Parathyroid adenoma (tissue), 2 donors: ENCODE measurements at regions not wholly inside any gene's neighbourhood (a gene's known extent, or its start where the extent isn't known, plus 50 kb on each side); places are given as distances from the start of the nearest gene placed in this dataset.

ENCODE experiments used
- H2AFZ ChIP-seq: fragments of 300-600 bp; sonication (generic); one replicate; pipeline ENCODE4 v1.7.0; 2017; ENCODE audit warnings: antibody characterized with exemption, mild to moderate bottlenecking
- H3K27ac ChIP-seq: fragments of 300-600 bp; sonication (generic); one replicate; pipeline ENCODE4 v1.7.0; 2017
- H3K27me3 ChIP-seq: fragments of 300-600 bp; sonication (generic); one replicate; pipeline ENCODE4 v1.7.0; 2017; ENCODE audit warnings: low read length; ENCODE audit not compliant: control insufficient read depth, insufficient read depth
- H3K36me3 ChIP-seq: fragments of 300-600 bp; sonication (generic); one replicate; pipeline ENCODE4 v1.7.0; 2017; ENCODE audit warnings: low read length; ENCODE audit not compliant: control insufficient read depth, insufficient read depth
- H3K4me1 ChIP-seq: fragments of 300-600 bp; sonication (generic); one replicate; pipeline ENCODE4 v1.7.0; 2017; ENCODE audit warnings: control low read depth
- H3K4me2 ChIP-seq: fragments of 300-600 bp; sonication (generic); one replicate; pipeline ENCODE4 v1.7.0; 2017; ENCODE audit warnings: low read length
- H3K4me3 ChIP-seq: fragments of 300-600 bp; sonication (generic); one replicate; pipeline ENCODE4 v1.7.0; 2017; ENCODE audit warnings: low read depth, low read length
- H3K79me2 ChIP-seq: fragments of 300-600 bp; sonication (generic); one replicate; pipeline ENCODE4 v1.7.0; 2017; ENCODE audit warnings: control low read depth
- H3K9ac ChIP-seq: fragments of 300-600 bp; sonication (generic); one replicate; pipeline ENCODE4 v1.7.0; 2017; ENCODE audit warnings: mild to moderate bottlenecking
- H3K9me3 ChIP-seq: fragments of 300-600 bp; sonication (generic); one replicate; pipeline ENCODE4 v1.7.0; 2017; ENCODE audit warnings: low read length; ENCODE audit not compliant: control insufficient read depth
- CTCF ChIP-seq: fragments of 300-600 bp; sonication (generic); IDR thresholded peaks from one replicate; pipeline ENCODE4 v1.7.0; 2017; ENCODE audit warnings: antibody characterized with exemption, mild to moderate bottlenecking
- donor health status: primary hyperparathyroidism.

GRCh38 chr6:6880745-6881437 lies 226.9 kb upstream of the RREB1 start:
- H3K36me3 ChIP-seq, result no peaks in the 10 kb centered on the region
- no peaks in the 10 kb centered on the region for H3K9me3 ChIP-seq
- H3K4me2 ChIP-seq, result no peak overlapping the region
- no peak overlapping the region for H3K9ac ChIP-seq
- no peaks in the 10 kb centered on the region for H3K79me2 ChIP-seq
- H3K4me3 ChIP-seq, result no peak overlapping the region
- H3K4me1 ChIP-seq, result no peaks in the 10 kb centered on the region
- no peak overlapping the region for H3K27ac ChIP-seq
- H3K27me3 ChIP-seq, result no peaks in the 10 kb centered on the region
- no peak overlapping the region for H2AFZ ChIP-seq
- no peak for TF ChIP-seq CTCF

DNA sequence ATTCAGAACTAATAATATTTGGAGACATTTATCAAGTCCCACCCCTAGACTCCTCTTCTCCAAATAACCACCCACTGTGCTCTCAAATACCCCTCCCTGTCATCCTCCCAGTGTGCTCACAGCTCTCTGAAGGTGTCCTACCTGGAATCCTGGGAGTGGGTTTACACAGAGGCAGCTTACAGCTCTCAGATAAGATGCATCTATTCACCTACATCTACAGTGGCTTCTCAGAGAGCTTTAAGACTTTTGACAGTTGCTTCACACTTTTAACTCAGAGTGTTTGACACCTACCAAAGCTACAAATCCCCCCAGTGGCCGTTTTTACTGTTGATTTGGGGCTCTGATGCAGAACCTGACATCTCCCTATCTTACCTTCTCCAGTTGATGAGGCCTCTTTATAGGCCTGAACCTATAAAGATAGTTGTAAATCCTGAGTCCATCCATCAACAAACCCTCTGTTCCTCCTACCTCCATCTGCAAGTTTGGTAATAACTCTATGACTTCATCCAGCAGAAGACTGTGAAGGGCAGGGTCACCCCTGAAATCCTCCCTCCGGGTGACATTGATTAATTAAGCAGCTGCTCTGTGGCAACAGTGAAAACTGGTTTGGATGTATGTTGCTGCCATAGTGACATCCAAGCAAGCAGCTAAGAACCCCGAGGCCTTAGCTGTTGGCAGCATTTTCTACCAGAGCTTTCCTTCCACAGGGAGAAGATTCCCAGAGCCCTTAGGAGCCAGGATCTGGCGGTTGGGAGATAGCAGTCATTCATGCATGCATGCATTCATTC lies 226.1 kb upstream of the RREB1 start:
- no peak overlapping the region for H3K4me3 ChIP-seq
- no peak overlapping the region for H3K27ac ChIP-seq
- H3K9ac ChIP-seq, result no peak overlapping the region
- H3K27me3 ChIP-seq, result no peaks in the 10 kb centered on the region
- H3K79me2 ChIP-seq, result no peaks in the 10 kb centered on the region
- H3K36me3 ChIP-seq, result no peaks in the 10 kb centered on the region
- H3K4me2 ChIP-seq, result no peak overlapping the region
- H3K4me1 ChIP-seq, result no peaks in the 10 kb centered on the region
- no peak for TF ChIP-seq CTCF
- H2AFZ ChIP-seq, result no peak overlapping the region
- H3K9me3 ChIP-seq, result no peaks in the 10 kb centered on the region

DNA sequence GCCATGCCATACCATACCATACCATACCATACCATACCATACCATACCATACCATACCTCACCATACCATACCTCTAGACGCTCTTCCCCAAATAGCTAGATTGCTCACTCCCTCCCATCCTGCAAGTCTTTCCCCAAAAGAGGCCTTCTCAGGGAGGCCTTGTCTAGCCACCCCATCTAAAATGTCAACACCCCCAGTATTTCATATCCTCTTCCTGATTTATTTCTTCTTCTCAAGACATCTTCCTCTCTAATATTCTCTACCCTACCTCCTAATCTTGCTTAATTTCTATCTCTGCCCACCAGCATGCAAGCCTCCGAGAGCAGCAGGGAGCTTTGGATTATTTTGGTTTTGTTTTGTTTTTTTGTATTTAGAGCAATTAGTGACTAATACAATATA lies 225.2 kb upstream of the RREB1 start:
- Histone ChIP-seq H3K4me1 (no peaks in the 10 kb centered on the region), H2AFZ (no peak overlapping the region), H3K27ac (no peak overlapping the region), H3K27me3 (no peaks in the 10 kb centered on the region), H3K9ac (no peak overlapping the region), H3K79me2 (no peaks in the 10 kb centered on the region), H3K4me2 (no peak overlapping the region), H3K36me3 (no peaks in the 10 kb centered on the region), H3K4me3 (no peak overlapping the region), H3K9me3 (no peaks in the 10 kb centered on the region)
- TF ChIP-seq CTCF, result no peak

DNA sequence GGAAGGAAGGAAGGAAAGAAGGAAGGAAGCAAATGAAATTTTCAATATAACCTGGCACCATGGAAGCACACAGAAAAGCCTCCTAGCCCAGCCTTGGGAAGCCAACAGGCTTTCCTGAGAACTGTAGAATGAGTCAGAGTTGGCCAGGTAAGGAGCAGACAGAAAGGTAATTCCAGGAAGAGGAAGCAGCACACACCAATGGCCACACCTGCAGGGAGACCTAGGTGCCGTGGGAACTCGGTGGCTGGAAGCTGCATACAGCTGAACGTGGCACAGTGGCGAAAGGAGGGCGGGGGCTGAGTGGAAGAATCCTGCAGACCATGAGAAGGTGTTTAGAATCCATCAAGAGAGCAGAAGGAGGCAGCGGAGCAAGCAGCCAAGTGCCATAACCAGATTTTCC lies 224.8 kb upstream of the RREB1 start:
- H3K9me3 ChIP-seq, result no peaks in the 10 kb centered on the region

More for the DNA sequence above, 224.8 kb upstream of the RREB1 start:
- Histone ChIP-seq H3K36me3 (no peaks in the 10 kb centered on the region), H3K27me3 (no peaks in the 10 kb centered on the region), H3K9ac (no peak overlapping the region), H3K4me3 (no peak overlapping the region), H3K27ac (no peak overlapping the region), H3K79me2 (no peaks in the 10 kb centered on the region), H3K4me1 (no peaks in the 10 kb centered on the region), H2AFZ (no peak overlapping the region), H3K4me2 (no peak overlapping the region)
- no peak for TF ChIP-seq CTCF
